Activated CD4-positive, alpha-beta memory T cell treated with anti-CD3 and anti-CD28 coated beads for 36 hours (primary cell): ENCODE measurements at regions not wholly inside any gene's neighbourhood (a gene's known extent, or its start where the extent isn't known, plus 50 kb on each side); places are given as distances from the start of the nearest gene placed in this dataset.

Experiments used
- CTCF ChIA-PET: fragments of 350-600 bp; sonication (Branson Sonifier 250); formaldehyde crosslinking; loops from one replicate; lab custom pipeline; 2021; ENCODE audit warnings: antibody characterized with exemption, inconsistent platforms; lab: Charles Lee
- POLR2A ChIA-PET: fragments of 350-600 bp; sonication (Branson Sonifier 250); formaldehyde crosslinking; loops from one replicate; lab custom pipeline; 2021; ENCODE audit warnings: antibody characterized with exemption; lab: Charles Lee
- DNase-seq: peaks from one replicate; pipeline ENCODE4 v3.0.0-alpha.2; 2020
- H3K27ac Mint-ChIP-seq: one replicate; pipeline ENCODE4 v1.8.0; 2021; ENCODE audit warnings: mixed read lengths
- H3K27me3 Mint-ChIP-seq: one replicate; pipeline ENCODE4 v1.8.0; 2021; ENCODE audit warnings: mixed read lengths
- H3K36me3 Mint-ChIP-seq: one replicate; pipeline ENCODE4 v1.8.0; 2021; ENCODE audit warnings: mixed read lengths
- H3K4me1 Mint-ChIP-seq: one replicate; pipeline ENCODE4 v1.8.0; 2021; ENCODE audit warnings: low read depth, mixed read lengths
- H3K4me3 Mint-ChIP-seq: one replicate; pipeline ENCODE4 v1.8.0; 2021; ENCODE audit warnings: mild to moderate bottlenecking, mixed read lengths
- H3K9me3 Mint-ChIP-seq: one replicate; pipeline ENCODE4 v1.8.0; 2021; ENCODE audit warnings: mixed read lengths
- intact Hi-C: fragments of 100-400 bp; cut with micrococcal nuclease; formaldehyde crosslinking; loops from one replicate; pipeline ENCODE4 v1.15.1; 2023

- no peak for DNase-seq
- H3K4me1 Mint-ChIP-seq, result peaks cover 40% of the 10 kb centered on the region
- POLR2A ChIA-PET, result no interaction called here
These were observed 50.9 kb upstream of the ATP12A start for GRCh38 chr13:24629320-24629719.

DNA sequence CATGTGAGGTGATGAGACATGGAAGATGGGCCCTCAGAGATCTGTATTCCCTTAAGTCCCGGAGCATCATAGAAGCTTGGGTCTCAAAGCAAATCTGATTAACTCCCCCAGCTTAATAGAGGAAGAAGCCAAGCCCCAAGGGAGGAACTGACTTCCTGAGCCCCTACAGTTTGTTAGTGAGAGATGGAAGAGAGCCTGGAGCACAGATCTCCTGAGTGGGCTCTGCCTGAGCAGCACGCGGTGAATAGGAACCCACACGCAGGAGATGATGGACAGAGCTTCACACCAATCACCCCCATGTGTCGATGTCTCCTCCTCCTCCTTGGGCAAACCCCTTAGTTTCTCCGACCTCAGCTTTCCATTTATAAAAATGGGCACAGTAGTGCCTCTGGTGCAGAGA is 50.1 kb upstream of the ATP12A start:
- POLR2A ChIA-PET, result no interaction called here
- H3K27ac Mint-ChIP-seq, result no peak overlapping the region

More at GRCh38 chr13:24629320-24629719, 50.9 kb upstream of the ATP12A start:
- Mint-ChIP-seq H3K9me3 (no peaks in the 10 kb centered on the region), H3K27me3 (no peaks in the 10 kb centered on the region), H3K27ac (no peak overlapping the region), H3K4me3 (no peak overlapping the region), H3K36me3 (no peaks in the 10 kb centered on the region)
- CTCF ChIA-PET, result interaction anchor here (0.9 kb wide), 1 partner anchor 27 kb away, joined by 7 read pairs; no protein-coding TSS in a partner anchor
- intact Hi-C loops, result no loop called here

More for the DNA sequence above, 50.1 kb upstream of the ATP12A start:
- Mint-ChIP-seq H3K27me3 (no peaks in the 10 kb centered on the region), H3K36me3 (no peaks in the 10 kb centered on the region), H3K4me1 (peaks cover 32% of the 10 kb centered on the region), H3K9me3 (no peaks in the 10 kb centered on the region), H3K4me3 (no peak overlapping the region)
- no peak for DNase-seq
- intact Hi-C loops, result no loop called here
- CTCF ChIA-PET, result interaction anchor here (0.8 kb wide), 1 partner anchor 24 kb away, joined by 3 read pairs; no protein-coding TSS in a partner anchor
